ENCODE measurements at regions not wholly inside any gene's neighbourhood (a gene's known extent, or its start where the extent isn't known, plus 50 kb on each side); places are given as distances from the start of the nearest gene placed in this dataset.
A peak's percentile ranks its signal among the peaks of the same experiment; 100 is the strongest.

- DNase-seq (ENCODE audit: low spot score in 2 of 2) = no peak
- Mint-ChIP-seq H3K9me3 (peaks cover 3 to 9% of the 10 kb centered on the region in 2 donors), H3K36me3 (no peaks in the 10 kb centered on the region), H3K27ac (no peak overlapping the region)
- no peak for ATAC-seq
Observed at GRCh38 chr2:58856100-58856499, 615.0 kb upstream of the FANCL start.

GRCh38 chr2:58853420-58853819, 612.3 kb upstream of the FANCL start:
- DNase-seq (ENCODE audit: low spot score in 2 of 2) (no peak), ATAC-seq (no peak)
- H3K27ac Mint-ChIP-seq = no peak overlapping the region
- H3K9me3 Mint-ChIP-seq = peaks cover 3 to 5% of the 10 kb centered on the region in 2 donors
- H3K36me3 Mint-ChIP-seq = no peaks in the 10 kb centered on the region

- Mint-ChIP-seq H3K9me3 (peaks cover 3 to 5% of the 10 kb centered on the region in 2 donors), H3K36me3 (no peaks in the 10 kb centered on the region), H3K27ac (no peak overlapping the region)
- DNase-seq (ENCODE audit: low spot score in 2 of 2) (no peak), ATAC-seq (no peak)
Observed at GRCh38 chr2:58852905-58853304, 611.8 kb upstream of the FANCL start.

GRCh38 chr2:58852243-58852642, 611.1 kb upstream of the FANCL start:
- no peak overlapping the region for H3K27ac Mint-ChIP-seq
- H3K9me3 Mint-ChIP-seq = peaks cover 3 to 5% of the 10 kb centered on the region in 2 donors
- no peaks in the 10 kb centered on the region for H3K36me3 Mint-ChIP-seq
- DNase-seq (ENCODE audit: low spot score in 2 of 2) = no peak
- no peak for ATAC-seq

- H3K36me3 Mint-ChIP-seq = no peaks in the 10 kb centered on the region
- ATAC-seq (no peak), DNase-seq (ENCODE audit: low spot score in 2 of 2) (no peak)
- no peak overlapping the region for H3K27ac Mint-ChIP-seq
- H3K9me3 Mint-ChIP-seq = peaks cover 0 to 5% of the 10 kb centered on the region in 2 donors
Observed at GRCh38 chr2:58851598-58851997, 610.5 kb upstream of the FANCL start.

- Mint-ChIP-seq H3K9me3 (no peaks in the 10 kb centered on the region), H3K36me3 (no peaks in the 10 kb centered on the region), H3K27ac (no peak overlapping the region)
- no peak for ATAC-seq
- DNase-seq (ENCODE audit: low spot score in 2 of 2) = no peak
Observed at GRCh38 chr2:58845011-58845410, 603.9 kb upstream of the FANCL start.

GRCh38 chr2:58842501-58843155, 601.5 kb upstream of the FANCL start:
- no peaks in the 10 kb centered on the region for H3K9me3 Mint-ChIP-seq
- no peak overlapping the region for H3K27ac Mint-ChIP-seq
- ATAC-seq (no peak), DNase-seq (ENCODE audit: low spot score in 2 of 2) (no peak)
- no peaks in the 10 kb centered on the region for H3K36me3 Mint-ChIP-seq

- no peak overlapping the region for H3K27ac Mint-ChIP-seq
- ATAC-seq (no peak), DNase-seq (ENCODE audit: low spot score in 2 of 2) (no peak)
- H3K9me3 Mint-ChIP-seq = peaks cover 15 to 24% of the 10 kb centered on the region in 2 donors
- H3K36me3 Mint-ChIP-seq = peaks cover 0 to 9% of the 10 kb centered on the region in 2 donors
Observed at GRCh38 chr2:58834404-58834803, 593.3 kb upstream of the FANCL start.

- Mint-ChIP-seq H3K36me3 (peaks cover 11 to 29% of the 10 kb centered on the region in 2 donors), H3K27ac (no peak overlapping the region), H3K9me3 (peaks cover 37 to 40% of the 10 kb centered on the region in 2 donors)
- DNase-seq (ENCODE audit: low spot score in 2 of 2) (no peak), ATAC-seq (no peak)
Observed at GRCh38 chr2:58826795-58827194, 585.7 kb upstream of the FANCL start.

GRCh38 chr2:58812771-58813344, 571.7 kb upstream of the FANCL start:
- DNase-seq (ENCODE audit: low spot score in 2 of 2) = no peak
- no peaks in the 10 kb centered on the region for H3K36me3 Mint-ChIP-seq
- no peaks in the 10 kb centered on the region for H3K9me3 Mint-ChIP-seq
- no peak for ATAC-seq
- H3K27ac Mint-ChIP-seq = no peak overlapping the region

- ATAC-seq = no peak
- Mint-ChIP-seq H3K36me3 (no peaks in the 10 kb centered on the region), H3K27ac (no peak overlapping the region), H3K9me3 (peaks cover 3 to 4% of the 10 kb centered on the region in 2 donors)
- DNase-seq (ENCODE audit: low spot score in 2 of 2) = no peak
Observed at GRCh38 chr2:58805126-58805525, 564.0 kb upstream of the FANCL start.

GRCh38 chr2:58803192-58803591, 562.1 kb upstream of the FANCL start:
- H3K36me3 Mint-ChIP-seq = no peaks in the 10 kb centered on the region
- ATAC-seq = no peak

GRCh38 chr2:58800881-58801280, 559.8 kb upstream of the FANCL start:
- ATAC-seq = no peak
- Mint-ChIP-seq H3K9me3 (peaks cover 3 to 8% of the 10 kb centered on the region in 2 donors), H3K27ac (no peak overlapping the region)

More at GRCh38 chr2:58803192-58803591, 562.1 kb upstream of the FANCL start:
- no peak for DNase-seq (ENCODE audit: low spot score in 2 of 2)
- Mint-ChIP-seq H3K9me3 (peaks cover 3 to 8% of the 10 kb centered on the region in 2 donors), H3K27ac (no peak overlapping the region)

GRCh38 chr2:58798676-58799208, 557.6 kb upstream of the FANCL start:
- no peak for DNase-seq (ENCODE audit: low spot score in 2 of 2)
- no peak for ATAC-seq
- Mint-ChIP-seq H3K9me3 (peaks cover 0 to 5% of the 10 kb centered on the region in 2 donors), H3K36me3 (no peaks in the 10 kb centered on the region), H3K27ac (no peak overlapping the region)

More at GRCh38 chr2:58800881-58801280, 559.8 kb upstream of the FANCL start:
- no peaks in the 10 kb centered on the region for H3K36me3 Mint-ChIP-seq
- DNase-seq (ENCODE audit: low spot score in 2 of 2) = no peak

- no peak overlapping the region for H3K27ac Mint-ChIP-seq
- DNase-seq (ENCODE audit: low spot score in 2 of 2) (no peak), ATAC-seq (no peak)
- H3K36me3 Mint-ChIP-seq = no peaks in the 10 kb centered on the region
- H3K9me3 Mint-ChIP-seq = peaks cover 0 to 4% of the 10 kb centered on the region in 2 donors
Observed at GRCh38 chr2:58796239-58796910, 555.2 kb upstream of the FANCL start.

GRCh38 chr2:58794916-58795315, 553.8 kb upstream of the FANCL start:
- H3K36me3 Mint-ChIP-seq = no peaks in the 10 kb centered on the region
- no peak for ATAC-seq
- DNase-seq (ENCODE audit: low spot score in 2 of 2) = no peak
- H3K9me3 Mint-ChIP-seq = peaks cover 0 to 4% of the 10 kb centered on the region in 2 donors
- H3K27ac Mint-ChIP-seq = no peak overlapping the region

GRCh38 chr2:58794103-58794502, 553.0 kb upstream of the FANCL start:
- Mint-ChIP-seq H3K9me3 (peaks cover 0 to 4% of the 10 kb centered on the region in 2 donors), H3K27ac (no peak overlapping the region), H3K36me3 (no peaks in the 10 kb centered on the region)
- ATAC-seq (peak in 1 of 2 donors; percentile 69), DNase-seq (ENCODE audit: low spot score in 2 of 2) (no peak)
